GM18505 (cell line): ENCODE measurements at regions not wholly inside any gene's neighbourhood (a gene's known extent, or its start where the extent isn't known, plus 50 kb on each side); places are given as distances from the start of the nearest gene placed in this dataset.
"Not testable (repeated sequence)": the region's sequence is repeated elsewhere in the genome, so short reads cannot be mapped to it uniquely, and the experiment has no call there.

ENCODE experiments used
- ATAC-seq: cut with Tn5 transposase; IDR thresholded peaks from one replicate; pipeline ENCODE4 v1.9.1; 2021; ENCODE audit not compliant: unreplicated experiment
- POLR2A ChIP-seq: IDR thresholded peaks from 4 replicates; pipeline ENCODE4 v1.6.1; 2011; ENCODE audit warnings: borderline replicate concordance; ENCODE audit not compliant: insufficient read depth, insufficient read length; ENCODE audit errors: extremely low read depth

DNA sequence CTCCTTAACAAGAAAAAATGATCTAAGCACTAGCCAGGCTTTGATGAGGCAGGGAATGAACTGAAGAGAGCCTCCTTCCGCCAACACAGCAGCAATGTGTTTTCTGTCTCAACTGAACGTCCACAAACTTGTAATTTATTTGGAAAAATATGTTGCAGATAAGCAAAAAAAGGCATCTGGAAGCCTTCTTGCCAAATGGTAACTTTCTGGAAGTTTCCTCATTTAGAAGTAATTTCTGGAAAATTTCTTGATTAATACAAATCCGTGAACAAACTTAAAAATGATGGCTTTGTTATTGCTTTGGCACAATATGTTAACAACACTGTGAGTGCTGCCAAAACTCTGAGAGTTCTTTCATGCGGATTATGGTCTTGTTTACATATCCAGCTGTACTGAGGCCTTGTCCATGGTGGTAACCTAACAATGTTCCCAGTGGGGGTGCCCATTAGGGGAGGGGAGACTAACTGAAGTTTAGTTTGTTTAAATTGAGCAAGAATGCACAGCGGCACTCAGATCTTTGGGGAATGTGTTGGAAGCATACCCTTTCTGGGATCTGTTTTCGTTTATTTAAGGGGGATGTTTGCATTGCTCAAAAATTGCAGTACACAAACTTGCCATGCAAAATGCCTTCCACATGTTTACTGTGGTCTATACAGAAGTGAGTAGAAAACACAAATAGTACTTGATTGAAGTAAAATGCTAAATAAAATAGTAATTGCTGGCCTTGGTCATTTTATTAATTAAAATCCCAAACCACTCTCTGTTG, 334.7 kb downstream of the NR2F1-AS1 start:
- TF ChIP-seq POLR2A: no peak
- ATAC-seq: no peak

DNA sequence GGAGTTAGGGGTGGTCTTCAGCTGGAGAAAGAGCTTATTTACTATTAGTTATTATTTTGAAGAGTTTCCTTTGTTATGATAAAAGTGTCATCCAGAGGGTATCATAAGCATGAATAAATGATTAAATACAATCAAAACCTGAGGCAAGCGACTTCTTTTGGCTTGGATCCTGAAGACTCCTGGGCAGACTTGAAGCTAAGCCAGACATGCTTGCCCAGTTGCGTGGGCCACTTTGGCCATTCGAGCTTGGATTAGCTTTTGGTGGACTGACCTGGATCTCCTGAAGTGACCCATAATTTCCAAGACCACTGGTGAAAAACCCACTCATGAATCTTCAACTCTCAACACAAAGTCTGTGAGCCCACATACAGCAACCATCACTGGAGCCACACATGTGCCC, 335.8 kb downstream of the NR2F1-AS1 start:
- ATAC-seq: no peak
- TF ChIP-seq POLR2A: no peak

DNA sequence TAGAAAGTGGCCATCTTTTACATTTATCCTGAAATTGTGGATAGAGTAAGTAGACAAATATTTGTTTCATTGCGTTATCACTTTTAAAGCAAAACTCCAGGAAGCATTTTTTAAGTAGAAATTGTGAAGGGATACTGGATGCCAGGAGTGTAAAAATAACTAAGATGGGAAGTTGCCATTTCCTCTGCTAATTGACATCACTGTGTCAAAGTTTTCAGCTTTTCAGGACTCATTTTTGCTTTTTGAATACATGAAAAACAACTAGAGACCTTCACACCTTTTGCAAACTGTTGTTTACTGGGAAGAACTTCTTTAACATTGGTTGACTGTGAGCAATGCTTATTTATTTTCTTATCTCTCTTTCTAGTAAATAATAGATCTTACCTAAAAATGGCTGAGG, 337.5 kb downstream of the NR2F1-AS1 start:
- no peak for ATAC-seq
- no peak for TF ChIP-seq POLR2A

DNA sequence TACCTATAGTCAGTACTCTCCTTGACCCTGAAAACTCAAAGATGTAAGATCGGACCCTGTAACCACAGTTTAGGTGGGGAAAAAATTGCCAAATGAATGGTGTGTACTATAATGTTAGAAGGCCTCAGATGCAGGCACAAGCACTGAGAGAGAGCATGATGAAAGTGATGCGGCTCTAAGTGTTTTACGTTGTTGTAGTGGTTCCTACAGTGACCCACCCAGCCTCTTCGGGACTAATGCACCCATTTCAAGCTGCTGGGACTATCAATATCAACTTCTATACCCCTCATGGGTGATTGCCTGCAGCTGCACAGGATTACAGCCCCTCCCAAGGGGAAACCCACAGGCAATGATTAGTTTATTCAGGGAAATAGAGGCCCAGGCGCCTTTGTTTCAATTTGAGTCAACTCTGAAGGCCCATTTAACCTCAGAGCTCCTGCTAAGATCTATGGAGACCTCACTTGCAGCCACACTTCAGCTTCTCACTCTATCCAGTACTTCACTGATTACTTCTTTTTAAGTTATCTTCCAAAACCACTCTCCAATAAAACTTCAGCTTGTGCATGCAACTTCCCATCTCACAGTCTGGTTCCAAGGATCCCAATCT, 340.7 kb downstream of the NR2F1-AS1 start:
- TF ChIP-seq POLR2A: no peak
- no peak for ATAC-seq

DNA sequence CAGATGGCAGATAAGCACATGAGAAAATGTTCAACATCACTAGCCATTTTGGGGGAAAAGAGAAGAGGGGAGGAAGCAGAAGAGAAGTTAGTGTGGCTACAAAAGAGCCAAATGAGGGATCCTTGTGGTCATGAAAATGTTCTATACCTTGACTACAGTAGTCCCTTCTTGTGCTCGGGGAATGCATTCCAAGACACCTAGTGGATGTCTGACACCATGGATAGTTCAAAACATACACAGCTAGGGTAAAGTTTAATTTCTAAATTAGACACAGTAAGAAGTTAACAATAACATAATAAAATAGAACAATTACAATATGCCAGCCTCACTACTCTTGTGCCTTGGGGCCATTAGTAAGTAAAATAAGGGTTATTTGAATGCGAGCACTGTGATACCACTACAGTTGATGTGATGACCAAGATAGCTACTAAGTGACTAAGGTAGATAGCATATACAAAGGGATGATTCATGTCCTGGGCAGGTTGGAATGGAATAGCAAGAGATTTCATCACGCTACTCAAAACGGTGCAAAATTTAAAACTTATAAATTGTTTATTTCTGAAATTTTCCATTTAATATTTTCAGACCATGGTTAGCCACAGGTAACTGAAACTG, 344.1 kb downstream of the NR2F1-AS1 start:
- TF ChIP-seq POLR2A: no peak
- ATAC-seq: no peak

DNA sequence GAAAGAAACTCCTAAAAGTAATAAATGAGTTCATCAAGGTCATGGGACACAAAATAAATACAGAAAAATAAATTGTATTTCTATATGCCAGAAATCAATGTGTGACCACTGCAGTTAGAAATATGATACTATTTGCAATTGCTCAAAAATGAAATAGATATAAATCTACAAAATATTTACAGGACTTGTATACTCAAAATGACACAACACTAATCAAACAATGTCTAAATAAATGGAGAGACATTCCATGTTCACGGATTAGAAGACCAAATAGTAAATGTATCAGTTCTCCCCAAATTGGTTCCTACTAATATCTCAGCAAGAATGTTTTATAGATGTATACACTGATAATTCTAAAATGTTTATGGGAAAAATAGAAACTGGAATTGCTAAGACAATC, 345.3 kb downstream of the NR2F1-AS1 start:
- no peak for TF ChIP-seq POLR2A
- ATAC-seq: no peak

DNA sequence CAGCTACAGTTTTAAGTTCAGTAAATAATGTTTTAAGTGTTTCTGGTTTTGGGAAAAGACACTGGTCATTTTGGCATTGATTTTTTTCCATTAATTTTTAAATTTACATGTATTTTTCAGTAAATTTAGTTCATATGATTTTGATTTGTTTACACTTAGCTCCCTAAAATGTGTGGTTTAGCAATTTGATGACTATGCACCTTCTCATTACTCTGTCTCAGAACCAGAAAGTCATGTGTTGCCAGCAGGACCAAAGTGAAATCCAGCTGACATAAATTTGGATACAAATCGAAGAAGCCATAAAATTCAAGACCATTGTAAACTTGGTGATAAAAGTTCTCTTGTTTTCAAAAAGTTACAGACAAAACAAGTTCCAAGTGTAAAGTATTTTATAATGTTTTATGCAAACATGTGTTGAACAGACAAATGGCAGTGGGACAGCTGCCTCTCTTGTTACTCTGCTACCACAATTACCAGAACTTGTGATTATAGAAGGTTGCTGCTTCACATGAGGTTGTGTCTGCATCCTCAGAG, 354.8 kb downstream of the NR2F1-AS1 start:
- ATAC-seq: no peak
- no peak for TF ChIP-seq POLR2A

DNA sequence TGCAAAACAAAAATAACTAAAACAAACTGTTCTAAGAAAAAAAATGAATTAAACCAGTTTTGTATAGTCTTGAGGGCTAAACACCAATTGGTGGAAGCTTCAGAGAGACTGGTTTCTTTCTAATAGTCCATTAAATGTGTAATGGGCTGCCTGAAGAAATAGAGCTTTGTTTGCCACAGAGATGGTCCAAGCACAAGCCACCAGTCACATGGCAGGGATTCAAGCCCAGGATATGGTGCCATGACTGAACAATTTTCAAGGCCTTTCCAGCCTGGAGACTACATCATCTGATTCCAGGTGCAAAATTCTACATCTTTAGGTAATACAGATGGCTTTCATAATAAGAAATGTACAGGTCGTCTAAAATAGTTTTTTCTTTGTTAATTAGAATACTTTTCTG, 355.3 kb downstream of the NR2F1-AS1 start:
- no peak for TF ChIP-seq POLR2A

DNA sequence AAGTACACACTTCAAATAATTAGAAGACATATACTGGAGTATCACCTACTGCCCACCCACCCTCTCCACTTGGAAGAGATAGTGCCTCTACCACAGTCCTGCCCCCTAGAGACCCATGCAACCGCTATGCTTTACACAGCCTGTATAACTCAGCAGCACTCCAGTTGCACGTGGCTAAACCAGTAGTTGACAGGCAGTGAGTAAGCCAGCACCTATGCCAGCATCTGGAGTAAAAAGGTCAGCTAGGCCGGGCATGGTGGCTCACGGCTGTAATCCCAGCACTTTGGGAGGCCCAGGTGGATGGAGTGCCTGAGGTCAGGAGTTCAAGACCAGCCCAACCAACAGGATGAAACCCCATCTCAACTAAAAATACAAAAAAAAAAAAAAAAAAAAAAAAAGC, 356.4 kb downstream of the NR2F1-AS1 start:
- no peak for TF ChIP-seq POLR2A
- ATAC-seq: no peak

More for the DNA sequence above, 355.3 kb downstream of the NR2F1-AS1 start:
- no peak for ATAC-seq

DNA sequence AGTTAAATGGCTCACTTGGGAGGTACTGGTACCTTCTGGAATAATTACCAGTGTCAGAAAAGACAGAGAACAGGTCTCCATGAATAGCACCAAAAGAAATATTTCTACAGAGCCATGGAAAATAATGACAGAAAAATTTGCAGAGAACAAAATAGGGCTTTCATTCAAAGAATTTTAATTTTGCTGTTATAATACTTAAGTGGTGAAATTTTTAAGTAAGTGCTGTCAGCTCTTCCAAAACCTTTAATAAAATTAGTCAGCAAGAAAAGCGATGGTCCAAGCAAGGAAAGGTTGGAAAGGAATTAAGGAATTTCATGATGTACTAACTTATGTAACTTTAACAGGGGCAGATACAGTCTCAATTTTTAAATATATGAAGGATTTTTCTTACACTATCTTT, 359.2 kb downstream of the NR2F1-AS1 start:
- no peak for TF ChIP-seq POLR2A
- no peak for ATAC-seq

DNA sequence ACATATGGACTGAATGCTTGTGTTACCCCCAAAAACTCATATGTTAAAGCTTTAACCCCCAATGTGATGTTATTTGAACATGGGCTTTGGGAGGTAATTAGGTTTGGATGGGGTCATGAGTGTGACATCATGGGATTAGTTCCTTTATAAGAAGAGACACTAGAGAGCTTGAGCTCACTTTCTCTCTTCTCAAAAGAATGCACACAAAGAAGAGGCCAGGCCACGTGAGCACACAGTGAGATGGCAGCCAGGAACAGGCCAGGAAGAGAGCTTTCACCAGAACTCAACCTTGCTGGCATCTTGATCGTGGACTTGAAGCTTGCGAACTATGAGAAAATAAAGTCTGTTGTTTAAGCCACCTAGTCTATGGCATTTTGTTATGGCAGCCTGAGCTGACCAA, 360.6 kb downstream of the NR2F1-AS1 start:
- no peak for ATAC-seq
- no peak for TF ChIP-seq POLR2A

DNA sequence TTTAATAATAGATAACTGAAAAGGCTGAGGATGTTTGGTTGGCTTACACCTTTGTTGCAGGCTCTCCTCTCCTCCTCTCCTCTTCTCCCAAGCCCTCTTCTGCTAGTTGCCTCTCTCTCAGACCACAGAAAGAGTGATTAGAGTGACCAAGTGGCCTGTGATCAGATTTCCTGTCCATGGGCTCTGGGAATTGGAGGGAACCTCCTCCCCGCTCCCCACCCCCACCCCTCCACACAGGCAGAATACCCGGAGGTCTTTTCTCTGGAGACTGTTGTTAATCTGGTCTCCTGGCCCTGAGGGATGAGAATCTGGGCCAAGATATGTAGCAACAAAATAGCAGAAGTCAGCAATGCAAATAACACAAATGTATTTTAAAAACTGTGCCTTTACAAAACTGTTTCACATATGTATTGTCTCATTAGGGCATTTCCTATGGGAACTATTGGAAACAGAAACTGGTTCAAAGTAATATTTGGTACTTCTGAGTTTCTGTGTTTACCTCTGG, 361.3 kb downstream of the NR2F1-AS1 start:
- TF ChIP-seq POLR2A: no peak
- no peak for ATAC-seq

DNA sequence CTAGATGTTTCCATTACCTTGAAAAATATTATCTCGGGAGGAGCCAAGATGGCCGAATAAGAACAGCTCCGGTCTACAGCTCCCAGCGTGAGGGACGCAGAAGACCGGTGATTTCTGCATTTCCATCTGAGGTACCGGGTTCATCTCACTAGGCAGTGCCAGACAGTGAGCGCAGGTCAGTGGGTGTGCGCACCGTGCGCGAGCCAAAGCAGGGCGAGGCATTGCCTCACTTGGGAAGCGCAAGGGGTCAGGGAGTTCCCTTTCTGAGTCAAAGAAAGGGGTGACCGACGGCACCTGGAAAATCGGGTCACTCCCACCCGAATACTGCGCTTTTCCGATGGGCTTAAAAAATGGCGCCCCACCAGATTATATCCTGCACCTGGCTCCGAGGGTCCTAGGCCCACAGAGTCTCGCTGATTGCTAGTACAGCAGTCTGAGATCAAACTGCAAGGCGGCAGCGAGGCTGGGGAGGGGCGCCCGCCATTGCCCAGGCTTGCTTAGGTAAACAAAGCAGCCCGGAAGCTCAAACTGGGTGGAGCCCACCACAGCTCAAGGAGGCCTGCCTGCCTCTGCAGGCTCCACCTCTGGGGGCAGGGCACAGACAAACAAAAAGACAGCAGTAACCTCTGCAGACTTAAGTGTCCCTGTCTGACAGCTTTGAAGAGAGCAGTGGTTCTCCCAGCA, 367.8 kb downstream of the NR2F1-AS1 start:
- not testable (repeated sequence) for ATAC-seq
